Lung (tissue), 11 donors: ENCODE measurements at regions not wholly inside any gene's neighbourhood (a gene's known extent, or its start where the extent isn't known, plus 50 kb on each side); places are given as distances from the start of the nearest gene placed in this dataset.

Source experiments
- ATAC-seq: fragments of 200-7000 bp; cut with Tn5 transposase; one replicate; pipeline ENCODE4 v1.9.1; 2020; ENCODE audit warnings: moderate number of reproducible peaks; ENCODE audit not compliant: insufficient read depth, low FRiP score
- DNase-seq, 3 donors: peaks; one replicate each; pipeline ENCODE4 v3.0.0-alpha.2; 2013 to 2017
- H3K27ac ChIP-seq, 2 donors: one replicate each; pipeline ENCODE4 v1.5.1; 2013; ENCODE audit warnings: mild to moderate bottlenecking in 2 of 2, moderate library complexity in 2 of 2, control low read depth in 1 of 2, inconsistent platforms in 1 of 2, low read depth in 1 of 2, low read length in 1 of 2
- H3K27me3 ChIP-seq, 3 donors: one replicate each; pipeline ENCODE4 v1.5.1; 2013; ENCODE audit warnings: low read length in 2 of 3; ENCODE audit not compliant: control insufficient read depth in 3 of 3, insufficient read depth in 3 of 3
- H3K36me3 ChIP-seq, 4 donors: one replicate each; pipeline ENCODE4 v1.5.1; 2013; ENCODE audit warnings: low read length in 4 of 4, mild to moderate bottlenecking in 1 of 4, moderate library complexity in 1 of 4; ENCODE audit not compliant: control insufficient read depth in 4 of 4, insufficient read depth in 4 of 4
- H3K4me1 ChIP-seq, 5 donors: one replicate each; pipeline ENCODE4 v1.5.1; 2013; ENCODE audit warnings: low read length in 5 of 5, mild to moderate bottlenecking in 2 of 5, moderate library complexity in 1 of 5; ENCODE audit not compliant: control insufficient read depth in 5 of 5, insufficient read depth in 5 of 5
- H3K4me3 ChIP-seq: one replicate; pipeline ENCODE4 v1.5.1; 2013; ENCODE audit warnings: mild to moderate bottlenecking, control low read depth, moderate library complexity
- H3K9ac ChIP-seq, 2 donors: one replicate each; pipeline ENCODE4 v1.5.1; 2013; ENCODE audit warnings: low read length in 2 of 2, control low read depth in 1 of 2; ENCODE audit not compliant: insufficient read depth in 1 of 2
- H3K9me3 ChIP-seq, 4 donors: one replicate each; pipeline ENCODE4 v1.5.1; 2013; ENCODE audit warnings: low read length in 3 of 4, mild to moderate bottlenecking in 1 of 4, moderate library complexity in 1 of 4; ENCODE audit not compliant: control insufficient read depth in 4 of 4, insufficient read depth in 3 of 4
- WGBS, 2 donors: extraction: QIAGEN DNeasy Blood & Tissue Kit; methylation state at CpG; one replicate each; pipeline ENCODE4 v1.1.7; 2013; 5-methylcytosine and 5-hydroxymethylcytosine counted together
- TF ChIP-seq, protein P1 (sequence below): IDR thresholded peaks from 2 replicates; pipeline ENCODE4 v1.5.1; 2012; ENCODE audit warnings: mild to moderate bottlenecking; ENCODE audit errors: control extremely low read depth, extremely low read depth
- donor health status: control.
- donor health status: control.
- donor health status: Bipolar disorder and iron deficiency.
- donor health status: healthy.
- donor health status: DM: yes; HTN: yes; CAD: no.

DNA sequence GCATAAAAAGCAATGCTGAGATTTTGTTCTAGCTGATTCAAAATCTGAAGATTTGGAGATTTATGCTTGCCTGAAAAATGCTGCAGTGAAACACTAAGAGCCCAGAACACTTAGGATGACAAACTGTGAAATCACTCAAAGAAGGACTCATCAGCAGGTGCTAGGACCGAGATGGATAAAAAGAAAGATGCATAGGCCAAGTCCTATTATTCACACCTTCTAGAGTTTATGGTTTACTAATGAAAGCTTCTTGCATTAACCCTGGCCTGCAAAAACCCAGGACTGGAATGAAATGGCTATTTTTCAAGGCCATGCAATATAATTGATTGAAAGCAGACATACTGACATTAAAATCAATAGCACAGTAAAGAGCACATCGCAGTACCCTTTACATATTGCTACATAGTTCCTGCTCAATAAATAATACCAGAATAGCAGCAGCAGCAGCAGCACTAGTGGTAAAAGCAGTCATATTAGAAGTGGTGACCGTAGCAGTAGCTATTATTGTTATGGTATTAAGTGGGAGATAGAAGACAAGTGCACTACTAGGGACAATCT, 161.7 kb downstream of the RAB38 start:
- WGBS, 2 donors, result 58 to 78% methylated on average over 3 of the region's 3 CpGs
- ATAC-seq (no peak), DNase-seq (no peak)
- H3K9ac ChIP-seq, result no peak overlapping the region
- TF ChIP-seq, protein P1, sequence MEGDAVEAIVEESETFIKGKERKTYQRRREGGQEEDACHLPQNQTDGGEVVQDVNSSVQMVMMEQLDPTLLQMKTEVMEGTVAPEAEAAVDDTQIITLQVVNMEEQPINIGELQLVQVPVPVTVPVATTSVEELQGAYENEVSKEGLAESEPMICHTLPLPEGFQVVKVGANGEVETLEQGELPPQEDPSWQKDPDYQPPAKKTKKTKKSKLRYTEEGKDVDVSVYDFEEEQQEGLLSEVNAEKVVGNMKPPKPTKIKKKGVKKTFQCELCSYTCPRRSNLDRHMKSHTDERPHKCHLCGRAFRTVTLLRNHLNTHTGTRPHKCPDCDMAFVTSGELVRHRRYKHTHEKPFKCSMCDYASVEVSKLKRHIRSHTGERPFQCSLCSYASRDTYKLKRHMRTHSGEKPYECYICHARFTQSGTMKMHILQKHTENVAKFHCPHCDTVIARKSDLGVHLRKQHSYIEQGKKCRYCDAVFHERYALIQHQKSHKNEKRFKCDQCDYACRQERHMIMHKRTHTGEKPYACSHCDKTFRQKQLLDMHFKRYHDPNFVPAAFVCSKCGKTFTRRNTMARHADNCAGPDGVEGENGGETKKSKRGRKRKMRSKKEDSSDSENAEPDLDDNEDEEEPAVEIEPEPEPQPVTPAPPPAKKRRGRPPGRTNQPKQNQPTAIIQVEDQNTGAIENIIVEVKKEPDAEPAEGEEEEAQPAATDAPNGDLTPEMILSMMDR, result no peak
- no peaks in the 10 kb centered on the region for H3K9me3 ChIP-seq
- no peaks in the 10 kb centered on the region for H3K27me3 ChIP-seq
- no peak overlapping the region for H3K27ac ChIP-seq
- no peaks in the 10 kb centered on the region for H3K36me3 ChIP-seq
- no peak overlapping the region for H3K4me3 ChIP-seq
- H3K4me1 ChIP-seq, result no peaks in the 10 kb centered on the region

GRCh38 chr11:88012456-88012855, 162.8 kb downstream of the RAB38 start:
- H3K4me3 ChIP-seq, result no peak overlapping the region
- no peaks in the 10 kb centered on the region for H3K27me3 ChIP-seq
- no peak overlapping the region for H3K27ac ChIP-seq
- no peak for ATAC-seq
- H3K4me1 ChIP-seq, result no peaks in the 10 kb centered on the region
- no peak for DNase-seq
- H3K9me3 ChIP-seq, result no peaks in the 10 kb centered on the region
- no peaks in the 10 kb centered on the region for H3K36me3 ChIP-seq
- TF ChIP-seq, protein P1, result no peak
- WGBS, 2 donors, result 84 to 90% methylated on average over 1 of the region's 1 CpG
- no peak overlapping the region for H3K9ac ChIP-seq

GRCh38 chr11:87976009-87976408, 199.2 kb downstream of the RAB38 start:
- Histone ChIP-seq H3K9ac (no peak overlapping the region), H3K4me3 (no peak overlapping the region), H3K4me1 (no peaks in the 10 kb centered on the region), H3K27me3 (no peaks in the 10 kb centered on the region), H3K9me3 (no peaks in the 10 kb centered on the region), H3K36me3 (no peaks in the 10 kb centered on the region), H3K27ac (no peak overlapping the region)
- 93 to 100% methylated on average over 2 of the region's 2 CpGs for WGBS, 2 donors
- TF ChIP-seq, protein P1, result no peak
- DNase-seq (no peak), ATAC-seq (no peak)

- no peaks in the 10 kb centered on the region for H3K9me3 ChIP-seq
- ATAC-seq, result no peak
- no peak for DNase-seq
- TF ChIP-seq, protein P1, result no peak
- H3K9ac ChIP-seq, result no peak overlapping the region
- WGBS, 2 donors, result 65 to 79% methylated on average over 3 of the region's 3 CpGs
- no peak overlapping the region for H3K27ac ChIP-seq
- H3K4me1 ChIP-seq, result no peaks in the 10 kb centered on the region
- H3K4me3 ChIP-seq, result no peak overlapping the region
- H3K36me3 ChIP-seq, result no peaks in the 10 kb centered on the region
- no peaks in the 10 kb centered on the region for H3K27me3 ChIP-seq
These were observed 200.4 kb downstream of the RAB38 start for GRCh38 chr11:87974797-87975196.
